OCI-LY3 (cell line): ENCODE measurements at regions not wholly inside any gene's neighbourhood (a gene's known extent, or its start where the extent isn't known, plus 50 kb on each side); places are given as distances from the start of the nearest gene placed in this dataset.

Source experiments
- H2AFZ ChIP-seq: fragments of 200-600, 300-600 bp; shearing (Covaris generic); 2 replicates; pipeline ENCODE4 v1.6.0; 2014; ENCODE audit warnings: antibody characterized with exemption, low read depth, low read length
- H3K27ac ChIP-seq: fragments of 200-600, 300-600 bp; sonication (generic); 2 replicates; pipeline ENCODE4 v1.5.1; 2014; ENCODE audit warnings: mild to moderate bottlenecking, low read length, moderate library complexity, mixed read lengths
- H3K27me3 ChIP-seq: fragments of 200-600, 300-600 bp; sonication (generic); 2 replicates; pipeline ENCODE4 v1.6.1; 2014; ENCODE audit warnings: low read depth, low read length, mixed read lengths
- H3K36me3 ChIP-seq: fragments of 200-600, 300-600 bp; sonication (generic); replicated peaks from 2 replicates; pipeline ENCODE3; 2014; ENCODE audit warnings: low read depth, low read length, mixed read lengths
- H3K4me1 ChIP-seq: fragments of 300-600, 200-600 bp; sonication (generic); 2 replicates; pipeline ENCODE4 v1.6.1; 2014; ENCODE audit warnings: low read length, mixed read lengths
- H3K4me2 ChIP-seq: fragments of 200-600, 300-600 bp; sonication (generic); 2 replicates; pipeline ENCODE4 v1.6.1; 2014; ENCODE audit warnings: low read length, mixed read lengths
- H3K4me3 ChIP-seq: fragments of 300-600, 200-600 bp; sonication (generic); 2 replicates; pipeline ENCODE4 v1.5.1; 2014; ENCODE audit warnings: antibody characterized with exemption, mild to moderate bottlenecking, low read length, moderate library complexity
- H3K79me2 ChIP-seq: fragments of 300-600, 200-600 bp; shearing (Covaris generic); 2 replicates; pipeline ENCODE4 v1.6.1; 2014; ENCODE audit warnings: mild to moderate bottlenecking, low read length, mixed read lengths
- H3K9ac ChIP-seq: fragments of 300-600, 200-600 bp; shearing (Covaris generic); 2 replicates; pipeline ENCODE4 v1.6.0; 2014; ENCODE audit warnings: mild to moderate bottlenecking, low read length, moderate library complexity
- H3K9me3 ChIP-seq: fragments of 200-600, 300-600 bp; shearing (Covaris generic); 2 replicates; pipeline ENCODE4 v1.6.1; 2014; ENCODE audit warnings: low read length, mixed read lengths; ENCODE audit not compliant: insufficient read depth
- H4K20me1 ChIP-seq: fragments of 200-600, 300-600 bp; sonication (generic); 2 replicates; pipeline ENCODE4 v1.6.1; 2016; ENCODE audit warnings: low read length, mixed read lengths; ENCODE audit not compliant: insufficient read depth
- EZH2phosphoT487 ChIP-seq: fragments of 200-600 bp; shearing (Covaris generic); IDR thresholded peaks from 2 replicates; pipeline ENCODE4 v1.6.1; 2018; ENCODE audit warnings: antibody characterized with exemption, mixed run types, low read depth
- TF ChIP-seq, protein P1 (sequence below): fragments of 200-600, 300-600 bp; sonication (generic); IDR thresholded peaks from 2 replicates; pipeline ENCODE4 v1.5.1; 2014; ENCODE audit warnings: antibody characterized with exemption, low read length, low read depth

DNA sequence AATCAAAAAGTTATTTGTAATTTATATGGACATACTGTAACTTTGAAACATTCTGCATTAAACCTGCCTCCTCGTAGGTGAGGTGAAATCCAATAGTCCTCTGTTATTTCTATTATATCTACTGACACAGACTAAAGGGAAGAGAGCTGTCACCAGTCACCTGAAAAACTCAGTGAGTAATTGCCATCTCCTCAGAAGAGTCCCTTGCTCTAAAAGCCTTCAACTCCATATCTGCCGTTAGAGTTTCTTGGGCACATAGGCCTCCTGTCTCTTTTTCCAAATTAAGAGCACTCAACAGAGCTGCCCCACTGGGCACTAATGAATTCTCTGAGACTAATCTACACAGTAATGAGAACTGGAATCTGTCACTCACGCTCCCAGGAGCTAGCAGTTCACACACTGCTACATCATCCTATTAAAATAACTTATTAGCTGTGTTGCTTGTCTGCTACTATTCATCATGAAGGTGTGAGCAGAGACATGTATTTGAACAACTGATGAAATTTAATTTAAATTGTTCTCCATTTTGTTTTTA, 67.3 kb upstream of the VCAN start:
- H3K27ac ChIP-seq, result no peak overlapping the region
- H4K20me1 ChIP-seq, result no peaks in the 10 kb centered on the region
- H3K36me3 ChIP-seq, result no peaks in the 10 kb centered on the region
- TF ChIP-seq, protein P1, sequence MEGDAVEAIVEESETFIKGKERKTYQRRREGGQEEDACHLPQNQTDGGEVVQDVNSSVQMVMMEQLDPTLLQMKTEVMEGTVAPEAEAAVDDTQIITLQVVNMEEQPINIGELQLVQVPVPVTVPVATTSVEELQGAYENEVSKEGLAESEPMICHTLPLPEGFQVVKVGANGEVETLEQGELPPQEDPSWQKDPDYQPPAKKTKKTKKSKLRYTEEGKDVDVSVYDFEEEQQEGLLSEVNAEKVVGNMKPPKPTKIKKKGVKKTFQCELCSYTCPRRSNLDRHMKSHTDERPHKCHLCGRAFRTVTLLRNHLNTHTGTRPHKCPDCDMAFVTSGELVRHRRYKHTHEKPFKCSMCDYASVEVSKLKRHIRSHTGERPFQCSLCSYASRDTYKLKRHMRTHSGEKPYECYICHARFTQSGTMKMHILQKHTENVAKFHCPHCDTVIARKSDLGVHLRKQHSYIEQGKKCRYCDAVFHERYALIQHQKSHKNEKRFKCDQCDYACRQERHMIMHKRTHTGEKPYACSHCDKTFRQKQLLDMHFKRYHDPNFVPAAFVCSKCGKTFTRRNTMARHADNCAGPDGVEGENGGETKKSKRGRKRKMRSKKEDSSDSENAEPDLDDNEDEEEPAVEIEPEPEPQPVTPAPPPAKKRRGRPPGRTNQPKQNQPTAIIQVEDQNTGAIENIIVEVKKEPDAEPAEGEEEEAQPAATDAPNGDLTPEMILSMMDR, result no peak
- no peak for TF ChIP-seq EZH2phosphoT487
- H3K4me1 ChIP-seq, result peaks cover 37% of the 10 kb centered on the region
- H3K79me2 ChIP-seq, result no peaks in the 10 kb centered on the region
- H3K4me2 ChIP-seq, result peak overlapping the region; percentile 23
- H3K9ac ChIP-seq, result no peak overlapping the region
- H3K4me3 ChIP-seq, result no peak overlapping the region
- H3K27me3 ChIP-seq, result no peaks in the 10 kb centered on the region
- no peaks in the 10 kb centered on the region for H3K9me3 ChIP-seq
- H2AFZ ChIP-seq, result no peak overlapping the region

DNA sequence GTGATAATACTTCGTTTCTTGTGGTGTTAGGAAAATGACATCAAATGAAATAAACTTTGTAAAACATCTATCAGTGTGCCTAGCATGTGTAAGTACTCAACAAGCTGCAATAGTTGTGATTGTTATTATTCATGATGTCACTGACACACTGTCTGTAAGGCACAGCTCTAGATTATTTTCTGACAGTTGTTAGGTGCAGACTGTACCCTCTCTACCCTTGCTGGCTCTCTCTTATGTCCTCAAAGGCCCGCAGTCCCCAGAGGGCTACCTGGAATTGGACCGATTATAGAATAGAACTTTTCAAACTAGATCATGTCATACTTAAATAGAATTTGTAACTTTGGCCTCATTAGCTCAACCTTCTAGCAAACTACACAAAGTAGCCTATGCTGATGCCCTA, 65.9 kb upstream of the VCAN start:
- Histone ChIP-seq H3K27me3 (no peaks in the 10 kb centered on the region), H3K9me3 (no peaks in the 10 kb centered on the region), H3K4me2 (no peak overlapping the region), H3K36me3 (no peaks in the 10 kb centered on the region), H3K4me1 (peaks cover 35% of the 10 kb centered on the region), H4K20me1 (no peaks in the 10 kb centered on the region), H3K4me3 (no peak overlapping the region), H3K79me2 (no peaks in the 10 kb centered on the region), H3K9ac (no peak overlapping the region), H3K27ac (no peak overlapping the region), H2AFZ (no peak overlapping the region)
- no peak for TF ChIP-seq EZH2phosphoT487
- TF ChIP-seq, protein P1, result no peak

DNA sequence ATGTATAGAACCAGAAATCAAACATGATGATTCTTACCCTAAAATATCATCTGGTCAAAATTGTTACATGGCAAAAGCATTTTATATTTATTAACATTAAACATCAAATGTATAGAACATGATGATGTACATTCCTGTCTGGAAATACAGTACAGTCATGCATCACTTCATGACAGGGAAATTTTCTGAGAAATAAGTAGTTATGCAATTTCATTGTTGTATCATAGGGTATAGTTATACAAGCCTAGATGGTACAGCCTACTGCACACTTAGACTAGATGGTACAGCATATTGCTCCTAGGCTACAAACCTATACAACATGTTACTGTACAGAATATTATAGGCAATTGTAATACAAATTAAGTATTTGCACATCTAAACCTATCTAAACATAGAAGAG, 64.6 kb upstream of the VCAN start:
- Histone ChIP-seq H3K27me3 (no peaks in the 10 kb centered on the region), H3K9ac (no peak overlapping the region), H3K27ac (no peak overlapping the region), H3K4me1 (peaks cover 28% of the 10 kb centered on the region), H4K20me1 (no peaks in the 10 kb centered on the region), H3K4me3 (no peak overlapping the region), H3K9me3 (no peaks in the 10 kb centered on the region), H2AFZ (no peak overlapping the region), H3K79me2 (no peaks in the 10 kb centered on the region), H3K36me3 (no peaks in the 10 kb centered on the region), H3K4me2 (no peak overlapping the region)
- TF ChIP-seq EZH2phosphoT487, result no peak
- TF ChIP-seq, protein P1, result no peak

DNA sequence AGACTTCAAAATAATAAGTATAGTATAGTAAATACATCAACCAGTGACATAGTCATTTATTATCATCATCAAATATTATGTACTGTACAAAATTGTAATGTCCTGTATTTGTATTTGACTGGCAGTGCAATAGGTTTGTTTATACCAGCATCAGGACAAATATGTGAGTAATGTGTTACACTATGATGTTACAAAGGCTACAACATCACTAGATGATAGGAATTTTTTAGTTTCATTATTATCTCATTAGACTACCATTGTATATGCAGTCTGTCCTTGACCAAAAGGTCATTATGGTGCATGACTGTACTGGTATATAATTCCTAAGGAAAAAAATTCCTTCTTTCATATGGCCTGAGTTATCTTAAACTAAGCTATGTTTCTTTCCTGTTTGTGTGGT, 63.6 kb upstream of the VCAN start:
- H3K4me2 ChIP-seq, result no peak overlapping the region
- no peaks in the 10 kb centered on the region for H3K27me3 ChIP-seq
- no peak for TF ChIP-seq EZH2phosphoT487
- H2AFZ ChIP-seq, result no peak overlapping the region
- H3K9me3 ChIP-seq, result no peaks in the 10 kb centered on the region
- H3K36me3 ChIP-seq, result no peaks in the 10 kb centered on the region
- peaks cover 28% of the 10 kb centered on the region for H3K4me1 ChIP-seq
- H4K20me1 ChIP-seq, result no peaks in the 10 kb centered on the region
- no peak overlapping the region for H3K4me3 ChIP-seq
- no peak overlapping the region for H3K27ac ChIP-seq
- no peak overlapping the region for H3K9ac ChIP-seq
- H3K79me2 ChIP-seq, result no peaks in the 10 kb centered on the region
